Stimulated activated CD8-positive, alpha-beta memory T cell treated with anti-CD3 and anti-CD28 coated beads, Interleukin-7, amount 100 ng/mL, for 48 hours (primary cell): ENCODE measurements at regions not wholly inside any gene's neighbourhood (a gene's known extent, or its start where the extent isn't known, plus 50 kb on each side); places are given as distances from the start of the nearest gene placed in this dataset.

ENCODE experiments used
- DNase-seq, 2 donors: peaks; one replicate each; pipeline ENCODE4 v3.0.0-alpha.2; 2020; ENCODE audit warnings: low read depth in 1 of 2; ENCODE audit errors: extremely low read depth in 1 of 2

DNA sequence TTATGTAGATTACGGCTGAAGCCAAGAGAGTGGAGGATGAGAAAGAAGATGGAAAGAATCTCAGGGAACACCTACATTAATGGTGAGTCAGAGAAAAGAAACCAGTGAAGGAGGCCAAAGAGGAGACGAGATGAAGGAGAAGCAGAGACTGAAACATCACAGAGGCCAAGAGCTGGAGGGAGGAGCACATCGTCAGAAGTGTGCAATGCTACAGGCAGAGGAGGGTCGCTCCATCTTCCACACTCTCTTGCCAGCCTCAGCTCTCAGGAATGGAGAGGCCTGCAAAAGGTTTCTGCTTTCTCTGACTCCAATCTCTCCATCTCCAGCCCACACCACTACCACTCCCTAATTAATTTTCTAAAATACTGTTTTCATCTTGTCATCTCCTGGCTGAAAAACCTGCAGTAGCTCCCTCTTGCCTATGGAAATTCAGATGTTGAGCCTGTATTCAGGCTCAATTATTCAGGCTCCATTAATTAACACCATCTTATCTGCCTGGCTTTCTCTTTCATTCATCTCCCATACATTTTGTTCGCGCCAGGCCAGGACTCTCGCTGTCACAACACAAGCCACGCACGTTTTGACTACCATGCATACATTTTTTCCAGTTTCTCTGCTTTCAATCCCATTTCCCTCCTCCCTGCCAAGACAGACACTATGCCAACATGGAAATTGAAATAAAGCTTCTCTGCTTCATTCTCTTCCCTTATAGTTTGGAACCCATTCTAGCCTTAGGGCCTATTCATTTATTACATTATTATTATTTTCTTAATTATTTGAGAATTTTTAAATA lies 165.8 kb downstream of the INHBA start:
- DNase-seq, result no peak

DNA sequence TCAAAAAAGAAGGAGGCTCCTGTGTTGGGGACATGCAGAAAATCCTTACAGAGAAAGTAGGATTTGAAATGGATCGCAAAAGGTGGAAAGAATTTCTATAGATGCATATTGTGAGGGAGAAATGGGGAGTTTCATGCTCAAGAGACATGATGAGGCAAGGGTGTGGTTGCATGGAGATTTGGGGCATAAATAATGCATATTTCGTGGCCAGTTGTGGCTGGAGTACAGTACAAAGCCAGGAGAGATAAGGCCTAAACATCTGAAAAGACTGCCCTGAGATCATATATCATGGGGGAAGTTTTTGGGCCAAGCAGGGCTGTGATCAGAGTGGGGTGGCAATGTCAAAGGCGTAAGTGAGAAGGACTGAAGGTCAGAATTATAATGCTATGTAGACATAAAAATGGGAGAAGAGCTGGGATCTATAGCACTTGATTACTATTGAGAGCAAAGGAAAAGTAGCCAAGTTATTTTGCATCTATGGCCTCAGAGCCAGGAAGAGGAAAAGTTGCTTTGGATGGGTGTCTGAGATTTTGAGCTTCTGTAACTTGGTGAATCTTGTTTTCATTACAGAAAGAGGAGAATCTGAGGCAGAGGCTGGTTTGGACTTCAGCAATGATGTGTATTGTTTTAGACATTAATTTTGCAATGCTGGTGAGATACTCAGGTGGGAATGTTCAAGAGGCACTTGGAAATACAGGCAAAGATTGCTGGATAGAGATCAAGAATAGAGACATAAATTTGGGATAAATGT lies 166.6 kb downstream of the INHBA start:
- DNase-seq, result no peak

DNA sequence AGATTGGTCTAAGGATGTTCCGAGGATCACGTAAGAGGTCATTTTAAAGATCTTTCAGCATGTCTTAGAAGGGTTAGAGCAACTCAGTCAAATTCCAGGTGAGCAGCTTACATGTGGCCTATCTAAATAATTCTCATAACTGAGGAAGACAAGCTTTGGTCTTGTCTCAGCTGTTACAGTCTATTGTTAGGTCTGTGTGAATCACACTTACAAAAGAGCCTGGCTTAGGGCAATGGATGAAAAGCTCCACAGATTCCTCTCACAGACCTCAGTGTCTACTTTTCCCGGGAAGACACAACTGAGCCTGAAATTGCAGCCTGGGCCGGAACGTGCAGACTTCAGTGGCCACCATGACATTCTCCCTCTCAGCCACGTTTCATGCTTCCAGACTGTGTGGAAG lies 173.1 kb downstream of the INHBA start:
- DNase-seq, result no peak

DNA sequence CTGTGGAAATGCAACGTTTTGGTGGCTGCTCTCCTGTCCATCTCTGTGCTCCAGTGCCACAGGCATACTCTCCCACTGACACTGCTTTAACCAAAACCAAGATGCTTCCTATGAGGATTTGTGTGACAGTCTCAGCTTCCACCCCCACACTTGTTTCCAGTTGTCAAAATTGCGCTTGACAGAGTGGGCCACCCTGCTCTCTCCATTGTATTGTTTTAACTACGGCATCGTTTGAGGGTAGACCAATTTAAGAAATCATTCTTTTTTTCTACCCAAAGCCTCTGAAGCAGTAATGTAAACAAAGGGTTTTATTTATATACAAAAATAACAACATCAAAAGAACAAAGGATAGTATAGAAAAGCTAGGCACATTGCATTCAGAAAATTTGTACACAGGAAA lies 178.0 kb downstream of the INHBA start:
- no peak for DNase-seq

DNA sequence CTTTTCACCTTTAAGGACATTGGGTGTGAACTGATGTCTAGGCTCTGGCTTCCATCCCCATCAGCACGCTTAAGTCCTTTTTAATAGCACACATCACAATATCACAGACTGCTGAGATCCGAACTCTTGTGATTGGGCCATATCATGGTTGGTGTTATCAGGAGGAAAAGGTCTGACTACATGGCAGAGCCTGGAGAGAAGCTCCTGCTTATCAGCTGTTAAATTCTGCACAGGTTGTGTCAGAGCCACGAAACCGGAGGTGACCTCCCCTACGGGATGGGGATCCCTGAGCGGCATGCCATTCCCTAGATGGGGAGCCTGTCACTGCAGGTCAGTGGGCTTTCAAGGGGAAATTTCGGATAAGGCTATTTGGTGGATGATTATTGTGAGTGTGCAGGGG lies 182.4 kb downstream of the INHBA start:
- DNase-seq, result no peak

DNA sequence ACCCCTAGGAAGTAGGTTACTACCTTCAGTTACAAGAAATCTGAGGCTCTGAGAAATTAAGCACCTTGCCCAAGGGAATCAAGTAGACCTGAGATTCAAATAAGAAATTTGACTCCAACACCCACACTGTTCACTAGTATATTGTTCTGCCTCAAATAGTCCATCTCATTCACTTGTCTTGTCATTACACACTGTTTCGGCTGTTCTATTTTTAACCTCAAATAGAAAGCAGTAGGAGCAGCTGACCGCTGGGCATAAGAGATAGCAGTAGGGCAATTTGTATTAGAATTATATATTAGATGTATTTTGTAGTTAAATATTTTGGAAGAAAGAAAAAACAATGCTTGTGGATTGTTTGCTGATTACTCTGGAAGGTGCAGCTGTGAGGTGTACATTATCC lies 185.1 kb downstream of the INHBA start:
- no peak for DNase-seq

DNA sequence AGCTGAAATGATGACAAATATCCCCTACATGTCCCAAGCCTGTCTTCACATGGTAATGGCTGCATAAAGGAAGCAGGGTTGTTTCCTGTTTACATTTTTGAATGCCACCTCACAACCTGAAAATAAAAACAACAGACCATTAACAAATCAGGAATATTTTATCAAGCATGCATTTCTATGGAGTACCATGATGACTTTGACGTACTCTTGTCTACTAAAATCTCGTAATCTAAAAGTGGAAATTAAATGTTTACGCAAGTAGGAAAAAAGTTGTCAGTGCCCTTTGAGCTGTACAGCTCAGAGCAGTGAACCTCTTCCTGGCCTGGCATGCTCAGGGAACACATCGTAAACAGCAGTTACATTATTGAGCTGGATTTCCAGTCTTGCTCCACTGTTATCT lies 194.1 kb downstream of the INHBA start:
- DNase-seq, result no peak

DNA sequence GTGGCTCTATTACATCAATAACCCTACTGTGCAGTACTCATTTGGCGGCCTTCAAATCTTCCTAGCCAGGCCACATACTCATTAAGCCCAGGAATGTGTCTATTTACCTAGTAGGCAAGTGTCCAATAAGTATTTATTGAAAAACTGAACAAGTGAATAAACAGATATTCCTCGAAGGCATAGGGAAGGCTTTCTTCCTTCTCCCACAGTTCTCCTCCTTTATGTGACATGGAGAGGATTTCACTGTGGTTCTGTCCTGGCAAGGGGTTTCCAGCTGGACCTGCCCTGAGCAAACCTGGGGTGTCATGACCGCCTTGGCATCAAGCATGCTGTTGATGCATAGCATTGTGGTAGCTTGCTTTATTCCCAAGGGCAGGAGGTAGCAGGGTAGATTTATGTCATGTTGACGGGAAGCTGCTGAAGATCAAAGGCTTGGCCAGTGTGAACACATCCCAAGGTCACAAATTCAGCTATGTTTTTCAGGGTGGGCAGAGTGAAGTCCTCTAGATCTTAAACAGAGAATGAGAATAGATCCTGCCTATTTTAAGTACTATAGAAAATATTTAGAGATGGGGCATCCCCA lies 195.1 kb downstream of the INHBA start:
- DNase-seq, result no peak

DNA sequence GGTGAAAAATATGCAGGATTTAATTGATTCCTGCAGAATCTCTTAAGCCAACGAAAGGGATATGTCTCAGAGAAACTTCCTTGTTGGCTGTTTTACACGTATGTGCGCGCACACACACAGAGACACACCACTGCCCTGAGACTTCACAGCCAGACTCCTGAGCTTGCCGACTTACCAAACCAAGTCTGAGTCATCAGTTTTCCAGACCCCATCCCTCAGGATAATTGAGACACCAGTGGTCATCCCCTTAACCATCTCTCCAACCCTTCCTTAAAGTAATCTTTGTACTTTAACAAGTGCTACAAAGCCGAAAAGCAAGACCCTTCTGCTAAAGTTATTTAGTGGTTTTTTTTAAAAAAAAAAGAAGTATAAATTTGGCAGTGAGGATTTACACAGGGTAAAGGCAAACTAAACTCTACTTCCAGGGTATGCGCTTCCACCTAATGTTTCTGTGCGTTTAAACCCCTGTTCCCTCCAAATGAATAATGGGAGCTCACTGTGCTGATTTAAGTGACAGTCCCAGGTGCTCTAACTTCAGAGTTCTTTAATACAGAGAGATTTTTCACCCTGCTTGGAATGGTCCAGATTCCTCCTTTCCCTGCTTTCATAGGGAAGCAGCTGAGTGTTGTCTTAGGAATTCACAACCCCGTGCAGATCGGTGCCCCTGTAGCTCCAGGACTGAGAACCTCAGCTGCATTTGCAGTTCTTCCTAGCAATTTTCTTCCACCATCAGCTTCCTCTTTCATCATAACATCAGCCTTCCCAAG lies 198.5 kb downstream of the INHBA start:
- DNase-seq, result no peak

DNA sequence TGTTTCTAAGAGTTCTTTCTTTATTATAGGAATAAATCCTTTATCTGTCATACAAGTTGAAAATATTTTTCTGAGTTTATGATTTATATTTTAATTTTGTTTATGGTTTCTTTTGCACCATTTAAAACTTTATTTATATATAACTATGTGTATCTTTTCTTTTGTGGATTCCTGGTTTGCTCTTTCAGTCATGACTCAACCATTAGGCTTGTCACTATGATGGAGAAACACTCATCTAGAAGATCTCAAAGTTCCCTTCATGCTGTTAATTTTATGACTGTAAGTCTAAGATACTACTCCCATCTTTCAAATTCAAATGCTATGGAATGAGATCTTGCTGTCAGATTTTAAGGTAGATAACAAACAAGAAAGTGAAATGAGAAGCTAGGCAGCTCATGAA lies 199.5 kb downstream of the INHBA start:
- DNase-seq, result no peak

DNA sequence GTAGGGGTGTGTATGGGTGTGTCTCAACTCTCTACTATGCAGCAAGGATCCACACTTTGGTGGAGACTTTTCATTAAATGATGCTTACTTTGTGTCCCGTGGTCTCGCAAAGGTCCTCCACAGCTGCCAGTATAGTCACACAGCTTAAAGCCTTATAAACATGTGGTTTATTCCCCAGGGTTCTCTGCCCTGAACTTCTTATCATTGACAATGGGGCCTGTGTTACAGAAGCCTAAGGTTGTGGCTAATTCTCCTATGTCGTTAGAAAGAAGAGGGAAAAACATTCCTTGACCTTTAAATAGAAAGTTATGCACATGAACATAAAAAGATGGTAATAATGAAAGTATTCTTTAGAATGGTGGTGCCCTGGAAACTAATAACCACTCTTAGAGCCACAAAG lies 201.4 kb downstream of the INHBA start:
- DNase-seq, result no peak

DNA sequence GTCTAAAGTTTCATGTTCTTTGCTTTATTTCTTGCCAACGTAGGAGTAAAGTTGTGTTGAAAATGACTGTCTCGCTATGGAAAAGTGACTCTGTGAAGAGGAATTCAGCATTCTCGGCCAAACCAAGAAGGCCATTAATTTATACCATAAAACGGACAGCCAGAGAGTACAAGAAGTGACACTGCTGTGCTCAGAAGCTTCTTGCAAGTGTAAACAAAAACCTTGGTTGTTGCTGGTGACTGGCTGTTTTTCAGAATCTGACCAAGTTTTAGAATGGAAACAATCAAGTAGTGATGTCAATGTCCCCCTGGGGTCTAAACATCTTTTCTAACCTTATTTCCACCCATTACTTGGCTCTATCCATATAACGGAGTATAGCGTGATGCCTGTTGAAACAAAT lies 201.9 kb downstream of the INHBA start:
- no peak for DNase-seq

DNA sequence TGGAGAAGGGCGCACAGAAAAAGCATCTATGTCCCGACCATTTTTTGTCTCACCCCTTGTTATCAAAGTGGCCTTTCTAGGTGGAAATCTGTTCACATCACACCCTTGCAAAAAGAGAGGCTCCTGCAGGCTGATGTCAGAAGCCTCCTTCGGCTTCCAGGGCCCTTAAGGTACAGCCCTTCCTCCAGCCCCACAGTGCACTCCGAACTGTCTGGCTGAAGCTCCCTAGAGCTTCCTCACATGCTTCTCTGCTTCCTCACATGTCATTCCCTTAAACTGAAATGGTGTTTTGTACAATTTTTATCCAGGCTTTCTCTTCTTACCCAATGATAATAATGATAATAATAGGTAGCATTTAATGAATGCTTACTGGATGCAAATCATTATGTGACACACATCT lies 210.3 kb downstream of the INHBA start:
- DNase-seq, result no peak

DNA sequence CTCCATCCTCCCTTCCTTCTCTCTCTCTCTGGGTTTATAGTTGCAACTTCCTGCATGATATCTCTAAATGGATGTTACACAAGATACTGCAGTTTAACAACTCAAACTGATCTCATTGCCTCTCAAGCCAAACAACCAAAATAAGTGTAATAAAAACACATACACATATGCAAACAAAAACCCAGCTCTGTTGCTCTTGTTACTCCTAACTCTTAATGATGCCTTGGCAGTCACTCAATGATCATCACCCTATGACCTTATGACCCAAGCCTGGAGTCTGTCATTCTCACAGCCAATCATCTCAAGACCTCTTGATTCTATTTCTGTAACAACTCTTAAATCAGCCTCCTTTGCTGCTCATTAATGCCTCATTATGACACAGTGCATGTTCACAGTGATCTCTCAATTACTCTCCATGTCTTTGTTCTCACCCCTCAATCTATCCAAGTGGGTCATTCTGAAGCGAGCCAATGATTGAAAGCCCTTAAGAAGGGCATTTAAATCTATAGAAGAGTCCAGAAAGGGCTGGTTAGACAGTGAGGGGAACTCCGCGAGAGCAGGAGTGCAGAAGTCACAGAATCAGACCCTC lies 210.9 kb downstream of the INHBA start:
- no peak for DNase-seq

DNA sequence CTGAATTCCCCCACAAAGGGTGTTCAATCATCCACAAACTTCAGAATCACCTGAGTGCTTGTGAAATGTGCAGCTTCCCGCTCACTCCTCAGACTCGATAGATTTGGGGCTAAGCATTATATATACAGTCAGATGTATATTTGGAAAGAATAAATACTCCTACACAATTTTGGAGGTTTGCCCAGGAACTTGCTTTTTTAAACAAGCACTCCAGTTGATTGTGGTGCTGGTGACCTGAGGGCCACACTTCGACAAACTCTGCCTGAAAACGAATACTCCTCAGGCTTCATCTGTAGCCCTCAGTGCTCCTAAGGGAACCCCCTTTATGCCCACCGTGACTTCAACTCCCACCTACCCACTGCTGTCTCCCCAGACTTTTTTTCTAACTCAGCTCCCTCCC lies 211.6 kb downstream of the INHBA start:
- DNase-seq, result no peak

DNA sequence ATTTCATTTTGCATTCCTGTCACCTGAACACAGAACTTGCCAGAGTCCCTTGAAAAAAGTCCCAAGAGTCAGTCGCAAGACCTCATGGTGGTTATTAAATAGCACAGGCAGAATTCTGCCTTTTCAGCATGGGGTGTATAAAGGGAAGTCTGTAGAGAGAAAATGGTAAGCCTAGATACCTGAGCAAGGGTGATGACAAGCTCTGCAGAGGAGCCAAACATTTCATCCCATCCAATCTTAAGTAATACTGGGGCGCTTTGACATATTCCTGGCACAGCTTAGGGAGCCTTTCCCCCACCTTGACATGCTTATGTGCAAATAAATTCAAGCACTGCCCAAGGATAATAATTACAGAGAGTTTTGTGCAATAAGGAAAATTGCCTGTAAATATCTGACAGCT lies 213.0 kb downstream of the INHBA start:
- DNase-seq, result no peak

DNA sequence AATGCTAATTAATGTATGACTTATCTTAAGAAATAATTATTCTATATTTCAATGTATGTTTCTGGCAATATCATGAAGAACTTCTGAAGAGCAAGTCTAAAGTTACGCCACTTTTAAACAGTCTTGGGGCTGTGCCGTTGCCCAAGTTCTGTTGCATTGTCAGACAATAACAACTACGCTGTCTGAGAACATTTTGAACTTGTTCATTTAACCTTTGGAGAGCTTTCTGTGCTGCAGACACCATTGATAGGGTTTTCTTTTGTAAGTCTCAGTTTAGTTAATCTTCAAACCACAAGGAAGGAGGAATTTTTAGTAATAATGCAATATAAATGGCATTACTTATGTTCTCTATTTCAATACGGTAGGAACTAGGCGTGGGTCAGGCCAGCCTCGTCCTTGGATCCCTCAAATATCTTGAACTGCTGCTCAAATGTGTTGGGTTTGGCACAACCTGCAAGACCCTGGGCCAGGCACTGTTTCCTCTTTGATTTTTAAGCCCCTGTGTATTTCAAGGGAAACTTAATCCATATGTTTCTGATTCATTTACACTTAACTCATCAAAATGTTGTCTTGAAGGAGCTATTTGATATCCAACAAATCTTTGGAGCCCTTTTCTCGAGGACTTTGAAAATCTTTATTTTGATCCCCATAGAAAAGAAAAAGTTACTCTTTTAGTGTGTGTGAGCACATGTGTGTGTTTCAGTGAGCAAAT lies 215.5 kb downstream of the INHBA start:
- DNase-seq, result no peak

DNA sequence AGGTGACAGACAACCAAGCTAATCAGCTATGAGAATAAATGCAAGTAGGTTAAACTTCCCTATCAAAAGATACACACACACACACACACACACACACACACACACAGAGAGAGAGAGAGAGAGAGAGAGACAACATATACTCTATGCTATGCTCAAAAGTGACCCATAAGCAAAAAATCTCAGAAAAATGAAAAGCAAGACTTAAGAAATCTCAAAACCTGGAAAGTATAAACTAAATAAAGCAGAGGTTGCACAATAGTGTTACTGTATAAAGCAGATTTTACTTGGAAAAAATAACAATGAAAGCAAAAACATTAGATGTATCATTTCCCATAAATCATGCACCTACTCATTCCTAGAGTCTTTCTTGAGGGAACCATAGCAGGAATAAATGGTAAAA lies 221.5 kb downstream of the INHBA start:
- DNase-seq, result no peak

DNA sequence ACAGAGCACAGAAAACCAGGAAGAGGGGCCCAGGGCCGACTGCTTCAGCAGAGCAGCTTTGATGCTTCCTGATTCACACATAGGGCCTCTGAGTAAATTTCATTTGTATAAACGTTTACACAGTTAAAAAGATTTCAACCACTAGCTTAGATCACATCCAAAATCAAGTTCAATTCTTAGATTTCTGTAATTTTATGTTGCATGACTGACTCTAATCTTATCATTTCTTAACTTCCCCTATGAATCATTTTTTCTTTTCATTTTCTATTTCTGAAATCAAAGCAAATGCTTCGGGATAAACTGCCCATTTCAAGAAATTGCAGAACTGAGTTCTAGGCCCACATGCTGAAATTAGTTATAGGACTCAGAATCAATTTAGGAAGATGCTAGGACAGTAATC lies 224.7 kb downstream of the INHBA start:
- DNase-seq, result no peak

DNA sequence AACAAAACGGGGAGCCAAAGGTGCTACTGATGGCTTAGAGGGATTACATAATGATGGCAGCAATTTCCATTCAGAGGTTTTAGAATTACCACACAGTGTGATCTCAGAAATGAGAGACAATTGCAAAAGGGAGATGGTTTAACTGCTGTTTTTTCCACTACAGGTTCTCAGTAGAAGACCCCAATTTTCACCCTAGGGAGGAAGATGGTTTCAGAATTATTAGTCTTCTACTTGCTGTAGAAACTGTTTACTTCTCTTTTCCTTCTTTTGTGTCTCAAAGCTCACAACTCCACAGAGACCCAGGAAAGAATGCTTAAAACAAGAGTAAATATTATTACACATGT lies 226.5 kb downstream of the INHBA start:
- no peak for DNase-seq
